Right cardiac atrium (tissue), 5 donors: ENCODE measurements at regions not wholly inside any gene's neighbourhood (a gene's known extent, or its start where the extent isn't known, plus 50 kb on each side); places are given as distances from the start of the nearest gene placed in this dataset.

Source experiments
- ATAC-seq, 2 donors: fragments of 200-7000 bp; cut with Tn5 transposase; one replicate each; pipeline versions ENCODE4 v1.8.0 to v1.9.1; 2020; ENCODE audit warnings: moderate library complexity in 2 of 2, mild to moderate bottlenecking in 1 of 2
- DNase-seq, 3 donors: peaks; one replicate each; pipeline ENCODE4 v3.0.0-alpha.2; 2020
- H3K27ac ChIP-seq: one replicate; pipeline ENCODE4 v1.5.1; 2013; ENCODE audit warnings: mild to moderate bottlenecking, low read length, control low read depth, moderate library complexity
- H3K27me3 ChIP-seq: one replicate; pipeline ENCODE4 v1.6.1; 2013; ENCODE audit not compliant: control insufficient read depth, insufficient read depth
- H3K4me1 ChIP-seq: one replicate; pipeline ENCODE4 v1.6.1; 2013; ENCODE audit warnings: low read length; ENCODE audit not compliant: control insufficient read depth, insufficient read depth
- H3K4me3 ChIP-seq: one replicate; pipeline ENCODE4 v1.5.1; 2013; ENCODE audit warnings: low read length, control low read depth
- H3K9me3 ChIP-seq: one replicate; pipeline ENCODE4 v1.6.1; 2013; ENCODE audit warnings: low read length; ENCODE audit not compliant: control insufficient read depth
- WGBS: extraction: QIAGEN DNeasy Blood & Tissue Kit; methylation state at CpG from one replicate; pipeline ENCODE4 v1.1.7; 2013; 5-methylcytosine and 5-hydroxymethylcytosine counted together
- intact Hi-C, 4 donors: fragments of 100-400 bp; cut with DNase I; formaldehyde crosslinking; loops; one replicate each; pipeline versions ENCODE4 v1.11.0 to v1.14.0; 2022 to 2023
- donor health status: healthy with polysubstance abuse.
- donor health status: DM: no; HTN: yes; CAD: no.
- donor health status: DM: no; HTN: no; CAD: no.
- donor health status: DM: no; HTN: yes; CAD: no; lungs with severe emphysema.
- donor health status: DM: yes; HTN: yes; CAD: no.

GRCh38 chr6:45830441-45831139, 185.1 kb downstream of the CLIC5 start:
- intact Hi-C loops = no loop called here
- WGBS = 45% methylated on average over 9 of the region's 9 CpGs

GRCh38 chr6:45829873-45830272, 185.8 kb downstream of the CLIC5 start:
- H3K4me1 ChIP-seq = no peaks in the 10 kb centered on the region
- no peaks in the 10 kb centered on the region for H3K27me3 ChIP-seq
- H3K27ac ChIP-seq = no peak overlapping the region
- no peak for ATAC-seq
- DNase-seq = no peak
- no peak overlapping the region for H3K4me3 ChIP-seq
- no peaks in the 10 kb centered on the region for H3K9me3 ChIP-seq
- intact Hi-C loops = no loop called here
- 93% methylated on average over 1 of the region's 1 CpG for whole genome bisulfite sequencing

More at GRCh38 chr6:45830441-45831139, 185.1 kb downstream of the CLIC5 start:
- no peaks in the 10 kb centered on the region for H3K4me1 ChIP-seq
- no peak overlapping the region for H3K27ac ChIP-seq
- H3K27me3 ChIP-seq = no peaks in the 10 kb centered on the region
- H3K4me3 ChIP-seq = no peak overlapping the region
- DNase-seq (no peak), ATAC-seq (no peak)
- no peaks in the 10 kb centered on the region for H3K9me3 ChIP-seq

DNA sequence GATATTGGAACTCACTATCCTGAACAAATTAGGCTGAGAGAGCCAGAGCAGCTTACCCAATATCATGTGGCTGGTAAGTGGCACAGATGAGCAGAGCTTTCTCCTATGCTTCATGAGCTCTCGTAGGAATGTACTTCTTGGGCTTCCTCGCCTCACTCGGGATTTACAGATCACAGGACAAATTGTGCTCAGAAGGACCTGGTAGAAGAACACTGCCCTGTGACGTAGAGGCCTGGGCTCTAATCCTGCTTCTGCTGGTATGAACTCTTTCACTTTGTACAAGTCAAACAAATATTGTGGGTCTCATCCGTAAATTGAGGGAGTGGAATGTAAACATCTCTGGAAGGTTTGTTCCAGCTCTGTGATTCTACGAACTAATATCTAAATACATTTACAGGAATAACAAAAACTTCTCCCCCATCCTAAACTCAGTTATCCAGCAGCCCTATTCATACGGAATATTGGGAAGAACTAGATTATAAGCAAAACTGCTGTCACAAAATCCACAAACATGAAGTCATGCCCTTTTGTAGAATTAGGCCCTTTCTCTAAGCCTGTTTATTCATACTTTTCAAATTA, 187.6 kb downstream of the CLIC5 start:
- WGBS = 90% methylated on average over 7 of the region's 7 CpGs
- H3K4me3 ChIP-seq = no peak overlapping the region
- no peak for DNase-seq

DNA sequence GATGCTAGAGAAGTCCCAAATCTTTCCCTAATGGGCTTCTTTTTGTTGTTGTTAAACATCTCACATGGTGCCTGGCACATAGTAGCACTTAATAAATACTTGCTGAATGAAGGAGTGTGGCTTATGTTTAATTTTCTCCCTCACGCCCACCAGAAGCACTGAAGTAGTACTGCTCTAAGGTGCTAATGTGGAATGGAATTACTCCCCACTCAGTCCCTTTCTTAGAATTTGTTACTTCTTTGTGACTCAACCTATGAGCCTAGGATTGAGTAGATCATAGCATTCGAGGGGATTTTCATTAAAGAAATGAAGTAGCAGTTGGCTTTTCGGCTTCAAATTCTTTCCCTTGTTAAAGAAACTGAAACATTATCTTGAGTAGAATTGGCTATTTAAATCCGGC, 192.8 kb downstream of the CLIC5 start:
- no peaks in the 10 kb centered on the region for H3K4me1 ChIP-seq
- intact Hi-C loops = no loop called here
- H3K27ac ChIP-seq = no peak overlapping the region
- no peak for ATAC-seq
- no peak overlapping the region for H3K4me3 ChIP-seq
- peaks cover 2% of the 10 kb centered on the region for H3K27me3 ChIP-seq
- DNase-seq = no peak
- H3K9me3 ChIP-seq = no peaks in the 10 kb centered on the region
- WGBS = 90% methylated on average over 4 of the region's 4 CpGs

More for the DNA sequence above, 187.6 kb downstream of the CLIC5 start:
- no peaks in the 10 kb centered on the region for H3K9me3 ChIP-seq
- intact Hi-C loops = no loop called here
- peaks cover 2% of the 10 kb centered on the region for H3K27me3 ChIP-seq
- no peaks in the 10 kb centered on the region for H3K4me1 ChIP-seq
- no peak overlapping the region for H3K27ac ChIP-seq
- ATAC-seq = no peak

GRCh38 chr6:45822246-45822812, 193.3 kb downstream of the CLIC5 start:
- no peaks in the 10 kb centered on the region for H3K9me3 ChIP-seq
- ATAC-seq (no peak), DNase-seq (no peak)
- no peaks in the 10 kb centered on the region for H3K4me1 ChIP-seq
- 70% methylated on average over 5 of the region's 5 CpGs for WGBS
- no peak overlapping the region for H3K27ac ChIP-seq
- no peak overlapping the region for H3K4me3 ChIP-seq
- peaks cover 2% of the 10 kb centered on the region for H3K27me3 ChIP-seq
- intact Hi-C loops = no loop called here

DNA sequence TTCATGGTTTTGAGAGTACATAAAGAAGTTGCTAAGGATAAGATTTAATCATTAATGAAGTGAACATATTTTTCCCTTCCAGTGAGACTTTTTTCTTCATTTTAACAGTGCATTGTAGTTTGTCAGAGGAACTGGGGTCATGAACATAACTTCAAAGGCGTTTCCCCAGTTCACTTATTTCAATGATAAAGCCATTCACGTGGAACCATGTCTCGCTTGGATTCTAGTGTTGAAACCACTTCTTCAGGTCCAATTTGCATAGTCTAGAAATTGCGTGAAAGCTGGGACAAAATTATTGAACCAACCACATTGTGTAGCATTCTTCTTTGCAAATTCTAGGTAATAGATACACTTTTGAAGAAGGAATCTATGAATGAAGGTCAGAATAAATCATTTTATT, 197.0 kb downstream of the CLIC5 start:
- intact Hi-C loops = no loop called here
- no peaks in the 10 kb centered on the region for H3K4me1 ChIP-seq
- H3K9me3 ChIP-seq = no peaks in the 10 kb centered on the region
- ATAC-seq = no peak
- no peak overlapping the region for H3K4me3 ChIP-seq
- DNase-seq = no peak
- H3K27ac ChIP-seq = no peak overlapping the region
- peaks cover 2% of the 10 kb centered on the region for H3K27me3 ChIP-seq
- 79% methylated on average over 4 of the region's 4 CpGs for WGBS

DNA sequence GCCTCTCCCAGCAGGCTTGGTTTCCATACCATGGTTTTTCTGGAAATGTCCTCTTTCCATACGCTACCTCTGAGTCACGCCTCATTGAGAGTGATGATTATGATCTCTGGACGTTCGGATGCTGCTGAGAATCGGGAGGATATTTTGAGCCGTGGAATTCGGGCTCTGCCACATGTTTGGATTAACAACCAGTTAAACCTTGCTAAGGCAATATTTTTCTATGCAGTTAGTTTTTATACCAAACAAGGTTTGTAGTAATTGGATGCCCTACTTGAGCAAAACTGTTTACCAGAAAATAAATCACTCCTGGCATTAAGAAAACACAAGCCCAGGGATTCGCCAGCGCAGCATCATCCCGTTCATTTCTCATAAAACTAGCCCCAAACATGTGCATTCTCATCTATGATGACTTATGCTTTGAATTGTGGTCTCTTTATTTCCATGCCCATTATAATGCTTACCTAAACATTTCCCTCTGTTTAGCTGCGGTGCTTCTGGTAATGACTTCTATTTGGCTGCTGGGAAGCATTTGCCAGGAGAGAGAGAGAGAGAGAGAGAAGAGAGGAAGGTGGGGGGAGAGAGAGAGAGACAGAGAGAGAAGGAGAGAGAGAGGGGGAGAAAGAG, 198.9 kb downstream of the CLIC5 start:
- no peak for DNase-seq
- no peaks in the 10 kb centered on the region for H3K4me1 ChIP-seq
- no peak overlapping the region for H3K27ac ChIP-seq
- whole genome bisulfite sequencing = 81% methylated on average over 11 of the region's 11 CpGs
- no peaks in the 10 kb centered on the region for H3K27me3 ChIP-seq
- no peak overlapping the region for H3K4me3 ChIP-seq
- ATAC-seq = no peak
- H3K9me3 ChIP-seq = no peaks in the 10 kb centered on the region
- intact Hi-C loops = no loop called here

- DNase-seq (no peak), ATAC-seq (no peak)
- H3K27ac ChIP-seq = no peak overlapping the region
- intact Hi-C loops = no loop called here
- WGBS = 91% methylated on average over 13 of the region's 13 CpGs
- H3K9me3 ChIP-seq = no peaks in the 10 kb centered on the region
- H3K27me3 ChIP-seq = no peaks in the 10 kb centered on the region
- H3K4me1 ChIP-seq = no peaks in the 10 kb centered on the region
- H3K4me3 ChIP-seq = no peak overlapping the region
Observed at GRCh38 chr6:45815466-45816125, 200.1 kb downstream of the CLIC5 start.

DNA sequence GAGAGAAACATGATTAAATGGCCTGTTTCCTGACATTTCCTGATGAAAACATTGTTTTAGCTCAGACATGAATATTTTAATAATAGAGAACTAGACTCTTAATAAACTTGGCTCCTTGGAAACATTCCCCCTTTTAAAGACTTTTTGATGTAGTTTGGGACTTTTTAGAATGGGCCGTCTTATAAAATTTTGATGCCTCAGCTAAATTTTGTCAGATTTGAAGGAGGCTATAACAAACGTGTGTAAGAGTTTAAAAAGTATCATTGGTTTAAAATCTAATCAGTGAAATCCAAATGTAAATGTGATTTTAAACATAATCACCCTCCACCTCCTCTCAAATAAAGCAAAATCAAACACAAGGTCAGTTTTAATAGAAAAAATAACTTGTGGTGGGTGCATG, 200.9 kb downstream of the CLIC5 start:
- H3K27ac ChIP-seq = no peak overlapping the region
- ATAC-seq = no peak
- 77% methylated on average over 2 of the region's 2 CpGs for WGBS
- H3K27me3 ChIP-seq = no peaks in the 10 kb centered on the region
- no peaks in the 10 kb centered on the region for H3K4me1 ChIP-seq
- intact Hi-C loops = no loop called here
- no peak overlapping the region for H3K4me3 ChIP-seq
- H3K9me3 ChIP-seq = no peaks in the 10 kb centered on the region
- no peak for DNase-seq

GRCh38 chr6:45813943-45814342, 201.7 kb downstream of the CLIC5 start:
- Histone ChIP-seq H3K4me1 (no peaks in the 10 kb centered on the region), H3K4me3 (no peak overlapping the region), H3K27me3 (no peaks in the 10 kb centered on the region), H3K9me3 (no peaks in the 10 kb centered on the region), H3K27ac (no peak overlapping the region)
- intact Hi-C loops = no loop called here
- DNase-seq (no peak), ATAC-seq (no peak)
- 79% methylated on average over 3 of the region's 3 CpGs for whole genome bisulfite sequencing

- Histone ChIP-seq H3K4me1 (no peaks in the 10 kb centered on the region), H3K27ac (no peak overlapping the region), H3K9me3 (no peaks in the 10 kb centered on the region), H3K4me3 (no peak overlapping the region), H3K27me3 (no peaks in the 10 kb centered on the region)
- intact Hi-C loops = no loop called here
- WGBS = 45% methylated on average over 6 of the region's 6 CpGs
- DNase-seq (no peak), ATAC-seq (peak in 1 of 2 donors; percentile 50)
Observed at GRCh38 chr6:45812922-45813321, 202.7 kb downstream of the CLIC5 start.
